CD14-positive monocyte (primary cell): ENCODE measurements at regions not wholly inside any gene's neighbourhood (a gene's known extent, or its start where the extent isn't known, plus 50 kb on each side); places are given as distances from the start of the nearest gene placed in this dataset.
A peak's percentile ranks its signal among the peaks of the same experiment; 100 is the strongest.

Source experiments
- DNase-seq, 3 donors: peaks; one replicate each; pipeline ENCODE4 v3.0.0-alpha.2; 2011 to 2022
- H2AFZ ChIP-seq: 2 replicates; pipeline ENCODE4 v1.6.0; 2012; ENCODE audit warnings: mild to moderate bottlenecking, low read depth, low read length, inconsistent platforms; ENCODE audit not compliant: insufficient read depth, poor library complexity, severe bottlenecking
- H3K27ac ChIP-seq, 2 donors: 1 replicate in 1 of 2; 2 replicates in 1 of 2; pipeline ENCODE4 v1.5.1; 2012 to 2013; ENCODE audit warnings: low read length in 2 of 2, control low read depth in 1 of 2, inconsistent platforms in 1 of 2, low read depth in 1 of 2, mild to moderate bottlenecking in 1 of 2
- H3K27me3 ChIP-seq, 2 donors: one replicate each; pipeline versions ENCODE4 v1.6.0 to v1.6.1; 2011 to 2013; ENCODE audit warnings: low read length in 2 of 2; ENCODE audit not compliant: control insufficient read depth in 2 of 2, insufficient read depth in 2 of 2
- H3K36me3 ChIP-seq, 2 donors: replicated peaks in 1 of 2; 1 replicate in 1 of 2; 2 replicates in 1 of 2; pipeline versions ENCODE4 v1.5.1 to v1.6.1; 2012 to 2013; ENCODE audit warnings: low read length in 2 of 2, control low read depth in 1 of 2, inconsistent platforms in 1 of 2, mild to moderate bottlenecking in 1 of 2; ENCODE audit not compliant: insufficient read depth in 2 of 2, control insufficient read depth in 1 of 2
- H3K4me1 ChIP-seq, 2 donors: 1 replicate in 1 of 2; 2 replicates in 1 of 2; pipeline versions ENCODE4 v1.5.1 to v1.6.1; 2012 to 2013; ENCODE audit warnings: low read length in 2 of 2, control low read depth in 1 of 2, inconsistent platforms in 1 of 2, mild to moderate bottlenecking in 1 of 2, moderate library complexity in 1 of 2; ENCODE audit not compliant: insufficient read depth in 2 of 2, control insufficient read depth in 1 of 2
- H3K4me2 ChIP-seq: replicated peaks from 2 replicates; pipeline ENCODE3; 2012; ENCODE audit warnings: low read length, moderate library complexity, mild to moderate bottlenecking; ENCODE audit not compliant: poor library complexity, severe bottlenecking; ENCODE audit errors: extremely low read depth
- H3K4me3 ChIP-seq, 3 experiments: fragments of 200-600 bp in 1 of 3; sonication (generic) in 1 of 3; replicated peaks in 1 of 3; 1 replicate in 2 of 3; 2 replicates in 1 of 3; pipeline ENCODE4 v1.5.1; 2011 to 2013; ENCODE audit warnings: low read length in 3 of 3, mild to moderate bottlenecking in 3 of 3, control low read depth in 2 of 3, low read depth in 2 of 3, inconsistent platforms in 1 of 3, moderate library complexity in 1 of 3
- H3K79me2 ChIP-seq: 2 replicates; pipeline ENCODE4 v1.6.0; 2012; ENCODE audit warnings: mild to moderate bottlenecking, control low read depth, inconsistent platforms, low read length, moderate library complexity; ENCODE audit not compliant: insufficient read depth
- H3K9ac ChIP-seq: 2 replicates; pipeline ENCODE4 v1.6.0; 2017; ENCODE audit warnings: low read length, mild to moderate bottlenecking; ENCODE audit not compliant: insufficient read depth, poor library complexity, severe bottlenecking
- H3K9me3 ChIP-seq, 2 donors: replicated peaks in 1 of 2; 1 replicate in 1 of 2; 2 replicates in 1 of 2; pipeline versions ENCODE4 v1.5.1 to v1.6.1; 2012 to 2013; ENCODE audit warnings: low read length in 2 of 2, control low read depth in 1 of 2; ENCODE audit not compliant: control insufficient read depth in 1 of 2, insufficient read depth in 1 of 2
- H4K20me1 ChIP-seq: 2 replicates; pipeline ENCODE4 v1.6.0; 2012; ENCODE audit warnings: mild to moderate bottlenecking, low read length, control low read depth, moderate library complexity; ENCODE audit not compliant: insufficient read depth
- H3K27ac Mint-ChIP-seq, 7 donors: one replicate each; pipeline ENCODE4 v1.8.0; 2020; ENCODE audit warnings: mild to moderate bottlenecking in 7 of 7, mixed read lengths in 7 of 7, moderate library complexity in 6 of 7, inconsistent platforms in 2 of 7
- H3K27me3 Mint-ChIP-seq, 3 donors: one replicate each; pipeline ENCODE4 v1.8.0; 2021 to 2022; ENCODE audit warnings: low read depth in 3 of 3, mild to moderate bottlenecking in 3 of 3, mixed read lengths in 3 of 3, moderate library complexity in 3 of 3, inconsistent platforms in 1 of 3
- H3K36me3 Mint-ChIP-seq, 2 donors: one replicate each; pipeline ENCODE4 v1.8.0; 2020; ENCODE audit warnings: mixed read lengths in 2 of 2, inconsistent platforms in 1 of 2, mild to moderate bottlenecking in 1 of 2
- H3K4me1 Mint-ChIP-seq: one replicate; pipeline ENCODE4 v1.8.0; 2020; ENCODE audit warnings: mild to moderate bottlenecking, mixed read lengths
- H3K4me3 Mint-ChIP-seq, 2 donors: one replicate each; pipeline ENCODE4 v1.8.0; 2020; ENCODE audit warnings: mild to moderate bottlenecking in 2 of 2, mixed read lengths in 2 of 2, moderate library complexity in 1 of 2
- H3K9me3 Mint-ChIP-seq, 7 donors: one replicate each; pipeline ENCODE4 v1.8.0; 2020 to 2022; ENCODE audit warnings: mixed read lengths in 7 of 7, mild to moderate bottlenecking in 6 of 7, moderate library complexity in 6 of 7, inconsistent platforms in 2 of 7
- WGBS: methylation state at CpG from one replicate; pipeline ENCODE4 v1.1.5; 2013; ENCODE audit warnings: missing lambda C conversion rate; ENCODE audit not compliant: insufficient coverage; 5-methylcytosine and 5-hydroxymethylcytosine counted together
- intact Hi-C, 2 donors: fragments of 100-400 bp; cut with micrococcal nuclease; formaldehyde crosslinking; loops; one replicate each; pipeline versions ENCODE4 v1.15.0 to v1.15.1; 2023
- TF ChIP-seq, protein P1 (sequence below): fragments of 200-600 bp; IDR thresholded peaks from one replicate; pipeline ENCODE4 v1.8.0; 2022; ENCODE audit warnings: antibody characterized with exemption, mild to moderate bottlenecking

DNA sequence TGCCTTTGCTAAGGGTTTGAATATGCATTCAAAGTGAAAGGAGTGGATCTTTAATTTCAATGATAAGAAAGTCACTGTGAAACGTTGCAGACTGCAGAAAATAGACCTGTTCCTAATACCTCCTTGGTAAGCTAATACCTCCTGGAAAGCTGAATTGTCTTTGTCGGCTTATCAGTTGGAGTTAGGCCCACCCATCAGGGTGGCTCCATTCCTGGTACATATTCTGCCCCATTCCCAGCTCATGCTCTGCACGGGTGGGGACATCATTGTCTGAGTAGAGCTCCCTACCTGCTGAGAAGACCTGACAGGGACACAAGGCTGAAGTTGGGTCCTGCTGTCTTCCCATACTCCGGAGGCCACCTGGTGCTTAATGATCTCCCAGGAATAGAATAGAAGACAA, 203.3 kb downstream of the EN1 start:
- H3K9me3 Mint-ChIP-seq: peaks cover 0 to 7% (median 3%) of the 10 kb centered on the region in 7 donors
- Histone ChIP-seq H3K4me1 (no peaks in the 10 kb centered on the region), H3K27ac (no peak overlapping the region), H3K4me3 (no peak overlapping the region), H3K27me3 (peaks cover 0 to 2% of the 10 kb centered on the region in 2 donors), H3K9ac (no peak overlapping the region), H2AFZ (no peak overlapping the region), H3K36me3 (no peaks in the 10 kb centered on the region), H3K79me2 (no peaks in the 10 kb centered on the region), H3K9me3 (no peaks in the 10 kb centered on the region), H4K20me1 (no peaks in the 10 kb centered on the region), H3K4me2 (no peak overlapping the region)
- TF ChIP-seq, protein P1, sequence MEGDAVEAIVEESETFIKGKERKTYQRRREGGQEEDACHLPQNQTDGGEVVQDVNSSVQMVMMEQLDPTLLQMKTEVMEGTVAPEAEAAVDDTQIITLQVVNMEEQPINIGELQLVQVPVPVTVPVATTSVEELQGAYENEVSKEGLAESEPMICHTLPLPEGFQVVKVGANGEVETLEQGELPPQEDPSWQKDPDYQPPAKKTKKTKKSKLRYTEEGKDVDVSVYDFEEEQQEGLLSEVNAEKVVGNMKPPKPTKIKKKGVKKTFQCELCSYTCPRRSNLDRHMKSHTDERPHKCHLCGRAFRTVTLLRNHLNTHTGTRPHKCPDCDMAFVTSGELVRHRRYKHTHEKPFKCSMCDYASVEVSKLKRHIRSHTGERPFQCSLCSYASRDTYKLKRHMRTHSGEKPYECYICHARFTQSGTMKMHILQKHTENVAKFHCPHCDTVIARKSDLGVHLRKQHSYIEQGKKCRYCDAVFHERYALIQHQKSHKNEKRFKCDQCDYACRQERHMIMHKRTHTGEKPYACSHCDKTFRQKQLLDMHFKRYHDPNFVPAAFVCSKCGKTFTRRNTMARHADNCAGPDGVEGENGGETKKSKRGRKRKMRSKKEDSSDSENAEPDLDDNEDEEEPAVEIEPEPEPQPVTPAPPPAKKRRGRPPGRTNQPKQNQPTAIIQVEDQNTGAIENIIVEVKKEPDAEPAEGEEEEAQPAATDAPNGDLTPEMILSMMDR: no peak
- intact Hi-C loops: no loop called here
- DNase-seq: no peak
- peaks cover 0 to 6% (median 3%) of the 10 kb centered on the region in 3 donors for H3K27me3 Mint-ChIP-seq
- H3K27ac Mint-ChIP-seq: no peak overlapping the region
- H3K4me1 Mint-ChIP-seq: no peaks in the 10 kb centered on the region
- no peaks in the 10 kb centered on the region for H3K36me3 Mint-ChIP-seq
- 20% methylated on average over 1 of the region's 4 CpGs for WGBS
- H3K4me3 Mint-ChIP-seq: no peak overlapping the region

DNA sequence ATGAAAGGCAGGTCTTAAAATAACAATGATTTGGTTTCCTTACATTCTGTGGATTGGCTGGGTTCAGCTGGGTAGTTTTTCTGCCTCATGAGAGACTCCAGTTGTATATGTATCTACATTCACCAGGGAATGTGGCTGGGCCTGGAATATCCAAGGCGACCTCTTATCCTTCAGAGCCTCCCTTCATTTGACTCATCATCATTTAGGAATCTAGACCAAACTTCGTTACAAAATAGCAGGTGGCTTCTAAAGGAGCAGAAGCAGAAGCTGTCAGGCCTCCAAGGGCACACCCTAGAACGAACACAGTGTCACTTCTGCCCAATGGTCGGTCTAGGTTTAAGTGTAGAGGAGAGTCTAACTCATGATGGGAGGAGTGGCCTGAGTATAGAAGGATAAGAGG, 204.2 kb downstream of the EN1 start:
- WGBS: 86% methylated on average over 1 of the region's 4 CpGs

More for the DNA sequence above, 204.2 kb downstream of the EN1 start:
- intact Hi-C loops: no loop called here
- Histone ChIP-seq H3K36me3 (no peaks in the 10 kb centered on the region), H3K9me3 (no peaks in the 10 kb centered on the region), H3K4me2 (no peak overlapping the region), H4K20me1 (no peaks in the 10 kb centered on the region), H2AFZ (no peak overlapping the region), H3K79me2 (no peaks in the 10 kb centered on the region), H3K4me1 (no peaks in the 10 kb centered on the region), H3K9ac (no peak overlapping the region), H3K27me3 (peaks cover 0 to 2% of the 10 kb centered on the region in 2 donors), H3K4me3 (no peak overlapping the region), H3K27ac (no peak overlapping the region)
- H3K27me3 Mint-ChIP-seq: peaks cover 0 to 9% (median 3%) of the 10 kb centered on the region in 3 donors
- H3K4me1 Mint-ChIP-seq: no peaks in the 10 kb centered on the region
- no peak for DNase-seq
- TF ChIP-seq, protein P1: no peak
- H3K4me3 Mint-ChIP-seq: no peak overlapping the region
- H3K9me3 Mint-ChIP-seq: peaks cover 0 to 7% (median 3%) of the 10 kb centered on the region in 7 donors
- H3K27ac Mint-ChIP-seq: peak overlapping the region in 1 of 7 donors; percentile 46
- H3K36me3 Mint-ChIP-seq: no peaks in the 10 kb centered on the region
